SK-N-SH (cell line): ENCODE measurements at regions not wholly inside any gene's neighbourhood (a gene's known extent, or its start where the extent isn't known, plus 50 kb on each side); places are given as distances from the start of the nearest gene placed in this dataset.

ENCODE experiments used
- CTCF ChIP-seq: fragments of 200-600 bp; sonication (generic); IDR thresholded peaks from 2 replicates; pipeline ENCODE4 v1.6.1; 2017; ENCODE audit warnings: antibody characterized with exemption, mild to moderate bottlenecking, moderate library complexity
- NRF1 ChIP-seq: IDR thresholded peaks from 2 replicates; pipeline ENCODE4 v1.6.1; 2012; ENCODE audit warnings: low read depth, mild to moderate bottlenecking, low read length
- RCOR1 ChIP-seq: fragments of 150-350 bp; IDR thresholded peaks from 2 replicates; pipeline ENCODE4 v1.6.1; 2017; ENCODE audit warnings: antibody characterized with exemption, low read length

- TF ChIP-seq CTCF = no peak
- no peak for TF ChIP-seq RCOR1
- TF ChIP-seq NRF1 = no peak
Measured at GRCh38 chr6:164195942-164196281, 781.4 kb downstream of the QKI start.
